IMR-90 (cell line): ENCODE measurements at regions not wholly inside any gene's neighbourhood (a gene's known extent, or its start where the extent isn't known, plus 50 kb on each side); places are given as distances from the start of the nearest gene placed in this dataset.

Experiments
- ATAC-seq: fragments of 200-7000 bp; cut with Tn5 transposase; 2 replicates; pipeline ENCODE4 v1.9.1; 2020; ENCODE audit warnings: low read depth, mild to moderate bottlenecking, moderate library complexity
- BruUV-seq: library from RNA; stranded (reverse); fragments of 400-500 nt; replicated peaks from 2 replicates; lab custom pipeline; 2021; lab: Mats Ljungman, UMichigan
- CTCF ChIA-PET: fragments of 300-600 bp; formaldehyde crosslinking; extraction: SDS; loops from one replicate; lab custom pipeline; 2021; ENCODE audit warnings: antibody characterized with exemption; lab: Yijun Ruan, JAX
- POLR2A ChIA-PET: fragments of 300-600 bp; sonication (Branson Sonifier 250); formaldehyde crosslinking; loops from one replicate; lab custom pipeline; 2022; ENCODE audit warnings: antibody characterized with exemption; ENCODE audit not compliant: unreplicated experiment; lab: Charles Lee
- DNase-seq: peaks from one replicate; pipeline ENCODE4 v3.0.0; 2013
- H2AFZ ChIP-seq: replicated peaks from 2 replicates; pipeline ENCODE3; 2013; ENCODE audit warnings: low read length, mild to moderate bottlenecking; ENCODE audit not compliant: poor library complexity
- H2AK5ac ChIP-seq: 2 replicates; pipeline ENCODE4 v1.6.1; 2013; ENCODE audit warnings: low read depth, low read length, inconsistent platforms
- H2AK9ac ChIP-seq: replicated peaks from 2 replicates; pipeline ENCODE3; 2013; ENCODE audit warnings: mild to moderate bottlenecking, low read depth, low read length, moderate library complexity; ENCODE audit not compliant: poor library complexity
- H2BK120ac ChIP-seq: 2 replicates; pipeline ENCODE4 v1.6.1; 2013; ENCODE audit warnings: low read depth, low read length, inconsistent platforms
- H2BK15ac ChIP-seq: 3 replicates; pipeline ENCODE4 v1.6.1; 2013; ENCODE audit warnings: low read depth, low read length, inconsistent platforms
- H2BK20ac ChIP-seq: 2 replicates; pipeline ENCODE4 v1.6.1; 2013; ENCODE audit warnings: low read depth, mild to moderate bottlenecking, inconsistent platforms, low read length, moderate library complexity
- H2BK5ac ChIP-seq: 2 replicates; pipeline ENCODE4 v1.6.1; 2013; ENCODE audit warnings: mild to moderate bottlenecking, low read depth, low read length, inconsistent platforms; ENCODE audit not compliant: poor library complexity, severe bottlenecking
- H3K14ac ChIP-seq: replicated peaks from 2 replicates; pipeline ENCODE4 v1.6.1; 2013; ENCODE audit warnings: low read depth, low read length, inconsistent platforms
- H3K18ac ChIP-seq: 2 replicates; pipeline ENCODE4 v1.6.1; 2013; ENCODE audit warnings: low read depth, low read length, control low read depth
- H3K23ac ChIP-seq: 2 replicates; pipeline ENCODE4 v1.6.1; 2013; ENCODE audit warnings: low read depth, low read length, inconsistent platforms
- H3K27ac ChIP-seq: 2 replicates; pipeline ENCODE4 v1.5.1; 2013; ENCODE audit warnings: mild to moderate bottlenecking, control low read depth, low read length; ENCODE audit not compliant: insufficient read depth
- H3K27me3 ChIP-seq: 2 replicates; pipeline ENCODE4 v1.6.1; 2013; ENCODE audit warnings: low read length; ENCODE audit not compliant: control insufficient read depth, insufficient read depth
- H3K36me3 ChIP-seq: 2 replicates; pipeline ENCODE4 v1.6.1; 2013; ENCODE audit warnings: low read length, mixed read lengths; ENCODE audit not compliant: control insufficient read depth, insufficient read depth
- H3K4ac ChIP-seq: 2 replicates; pipeline ENCODE4 v1.6.1; 2013; ENCODE audit warnings: low read depth, low read length, inconsistent platforms
- H3K4me1 ChIP-seq: 2 replicates; pipeline ENCODE4 v1.6.1; 2013; ENCODE audit warnings: low read length, mixed read lengths; ENCODE audit not compliant: control insufficient read depth, insufficient read depth
- H3K4me2 ChIP-seq: 2 replicates; pipeline ENCODE4 v1.6.1; 2013; ENCODE audit warnings: low read depth, mild to moderate bottlenecking, control low read depth, low read length, moderate library complexity
- H3K4me3 ChIP-seq: 2 replicates; pipeline ENCODE4 v1.5.1; 2013; ENCODE audit warnings: low read depth, mild to moderate bottlenecking, control low read depth, low read length, moderate library complexity; ENCODE audit not compliant: insufficient read depth
- H3K56ac ChIP-seq: 2 replicates; pipeline ENCODE4 v1.6.1; 2013; ENCODE audit warnings: low read length, inconsistent platforms; ENCODE audit not compliant: insufficient read depth; ENCODE audit errors: extremely low read depth
- H3K79me1 ChIP-seq, 2 experiments: 2 replicates each; pipeline ENCODE4 v1.6.1; 2013; ENCODE audit warnings: low read length in 2 of 2, inconsistent platforms in 1 of 2, low read depth in 1 of 2
- H3K9ac ChIP-seq: 2 replicates; pipeline ENCODE4 v1.6.1; 2013; ENCODE audit warnings: low read depth, low read length, control low read depth
- H3K9me1 ChIP-seq: 2 replicates; pipeline ENCODE4 v1.6.1; 2013; ENCODE audit warnings: low read length, inconsistent platforms; ENCODE audit not compliant: insufficient read depth
- H3K9me3 ChIP-seq: 2 replicates; pipeline ENCODE4 v1.6.1; 2013; ENCODE audit warnings: low read length; ENCODE audit not compliant: control insufficient read depth, insufficient read depth
- H4K20me1 ChIP-seq: 2 replicates; pipeline ENCODE4 v1.6.1; 2013; ENCODE audit warnings: low read length, inconsistent platforms; ENCODE audit not compliant: insufficient read depth
- H4K5ac ChIP-seq: 2 replicates; pipeline ENCODE4 v1.6.1; 2013; ENCODE audit warnings: mild to moderate bottlenecking, low read depth, low read length, control low read depth
- H4K8ac ChIP-seq, 2 experiments: 2 replicates each; pipeline ENCODE4 v1.6.1; 2013; ENCODE audit warnings: low read depth in 2 of 2, low read length in 2 of 2, control low read depth in 1 of 2, inconsistent platforms in 1 of 2
- H4K91ac ChIP-seq: 2 replicates; pipeline ENCODE4 v1.6.1; 2013; ENCODE audit warnings: low read depth, low read length, inconsistent platforms; ENCODE audit not compliant: insufficient read depth
- CHD1 ChIP-seq: IDR thresholded peaks from 2 replicates; pipeline ENCODE4 v1.6.1; 2012; ENCODE audit warnings: low read depth, low read length, improper control_type of control experiment
- MAFK ChIP-seq: IDR thresholded peaks from 2 replicates; pipeline ENCODE4 v1.6.1; 2012; ENCODE audit warnings: low read depth, low read length, improper control_type of control experiment
- MAZ ChIP-seq: IDR thresholded peaks from 2 replicates; pipeline ENCODE4 v1.6.1; 2012; ENCODE audit warnings: low read depth, mild to moderate bottlenecking, low read length, improper control_type of control experiment, moderate library complexity, borderline replicate concordance
- WGBS, 2 experiments: methylation state at CpG; one replicate each; pipeline versions ENCODE4 v1.1.5 to v1.1.7; 2013; ENCODE audit warnings: missing lambda C conversion rate in 2 of 2; ENCODE audit not compliant: insufficient read length in 1 of 2; ENCODE audit errors: extremely low coverage in 2 of 2; 5-methylcytosine and 5-hydroxymethylcytosine counted together
- dilution Hi-C: fragments of 300-500 bp; cut with HindIII; formaldehyde crosslinking; loops from one replicate; pipeline ENCODE4 v1.14.3; 2018; ENCODE audit warnings: low sequenced_read_pairs; ENCODE audit not compliant: unreplicated experiment
- in situ Hi-C: fragments of 300-500 bp; cut with MboI; formaldehyde crosslinking; loops from 3 replicates; pipeline ENCODE4 v1.14.3; 2019; ENCODE audit warnings: low sequenced_read_pairs, inconsistent platforms, mixed read lengths
- intact Hi-C: fragments of 100-400 bp; cut with micrococcal nuclease; formaldehyde crosslinking; loops from 2 replicates; pipeline ENCODE4 v1.10.0; 2022
- TF ChIP-seq, protein P1 (sequence below): fragments of 150-350 bp; IDR thresholded peaks from 2 replicates; pipeline ENCODE4 v1.6.1; 2017; ENCODE audit warnings: mild to moderate bottlenecking, antibody characterized with exemption, low read length, low read depth

GRCh38 chr5:12183003-12183402, 278.8 kb upstream of the CTNND2 start:
- Histone ChIP-seq H2AFZ (no peak overlapping the region), H3K23ac (no peak overlapping the region), H4K8ac (no peak overlapping the region), H4K91ac (no peak overlapping the region), H3K27me3 (no peaks in the 10 kb centered on the region), H3K36me3 (no peaks in the 10 kb centered on the region), H3K4me2 (no peak overlapping the region), H3K9me3 (peaks cover 8% of the 10 kb centered on the region), H2BK5ac (no peak overlapping the region), H3K9me1 (no peaks in the 10 kb centered on the region), H3K14ac (no peak overlapping the region), H2AK5ac (no peak overlapping the region), H3K18ac (no peak overlapping the region), H2AK9ac (no peak overlapping the region), H3K4me1 (no peaks in the 10 kb centered on the region), H2BK20ac (no peak overlapping the region), H4K20me1 (no peaks in the 10 kb centered on the region), H3K56ac (no peak overlapping the region), H2BK120ac (no peak overlapping the region), H3K79me1 (no peaks in the 10 kb centered on the region), H2BK15ac (no peak overlapping the region), H3K9ac (no peak overlapping the region), H4K5ac (no peak overlapping the region), H3K4ac (no peak overlapping the region), H3K4me3 (no peak overlapping the region), H3K27ac (no peak overlapping the region)
- ChIA-PET CTCF (no interaction called here), POLR2A (no interaction called here)
- DNase-seq (no peak), ATAC-seq (no peak)
- intact Hi-C loops: no loop called here
- no peak for TF ChIP-seq MAZ
- TF ChIP-seq MAFK: no peak
- TF ChIP-seq CHD1: no peak
- TF ChIP-seq, protein P1, sequence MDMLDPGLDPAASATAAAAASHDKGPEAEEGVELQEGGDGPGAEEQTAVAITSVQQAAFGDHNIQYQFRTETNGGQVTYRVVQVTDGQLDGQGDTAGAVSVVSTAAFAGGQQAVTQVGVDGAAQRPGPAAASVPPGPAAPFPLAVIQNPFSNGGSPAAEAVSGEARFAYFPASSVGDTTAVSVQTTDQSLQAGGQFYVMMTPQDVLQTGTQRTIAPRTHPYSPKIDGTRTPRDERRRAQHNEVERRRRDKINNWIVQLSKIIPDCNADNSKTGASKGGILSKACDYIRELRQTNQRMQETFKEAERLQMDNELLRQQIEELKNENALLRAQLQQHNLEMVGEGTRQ: no peak
- 50% methylated on average over 4 of the region's 6 CpGs; no CpG with 5 or more reads in 1 of the 2 experiments for WGBS, 2 experiments
- BruUV-seq: no TSS peak
- in situ Hi-C loops: no loop called here
- dilution Hi-C loops: no loop called here
